Stimulated activated CD8-positive, alpha-beta memory T cell treated with anti-CD3 and anti-CD28 coated beads, Interleukin-15, amount 100 ng/mL, for 1 hour (primary cell): ENCODE measurements at regions not wholly inside any gene's neighbourhood (a gene's known extent, or its start where the extent isn't known, plus 50 kb on each side); places are given as distances from the start of the nearest gene placed in this dataset.

ENCODE experiments used
- DNase-seq: peaks from one replicate; pipeline ENCODE4 v3.0.0-alpha.2; 2020; ENCODE audit warnings: low read depth

GRCh38 chr10:128281861-128282260, 155.6 kb upstream of the MKI67 start:
- DNase-seq, result no peak

GRCh38 chr10:128286141-128286761, 160.0 kb upstream of the MKI67 start:
- DNase-seq, result no peak

- DNase-seq, result no peak
Observed at GRCh38 chr10:128286762-128287500, 160.7 kb upstream of the MKI67 start.

- DNase-seq, result no peak
Observed at GRCh38 chr10:128287921-128288320, 161.7 kb upstream of the MKI67 start.

- no peak for DNase-seq
Observed at GRCh38 chr10:128289621-128290020, 163.4 kb upstream of the MKI67 start.

GRCh38 chr10:128295003-128295402, 168.8 kb upstream of the MKI67 start:
- DNase-seq, result no peak

GRCh38 chr10:128296253-128297007, 170.2 kb upstream of the MKI67 start:
- no peak for DNase-seq

- DNase-seq, result no peak
Observed at GRCh38 chr10:128297709-128298378, 171.6 kb upstream of the MKI67 start.

GRCh38 chr10:128298587-128298986, 172.4 kb upstream of the MKI67 start:
- no peak for DNase-seq

- no peak for DNase-seq
Observed at GRCh38 chr10:128300290-128300824, 174.1 kb upstream of the MKI67 start.

GRCh38 chr10:128301051-128301450, 174.8 kb upstream of the MKI67 start:
- DNase-seq, result no peak

- DNase-seq, result no peak
Observed at GRCh38 chr10:128302808-128303207, 176.6 kb upstream of the MKI67 start.

GRCh38 chr10:128304271-128304670, 178.0 kb upstream of the MKI67 start:
- DNase-seq, result no peak

GRCh38 chr10:128305601-128306345, 179.6 kb upstream of the MKI67 start:
- DNase-seq, result no peak

GRCh38 chr10:128306535-128306934, 180.3 kb upstream of the MKI67 start:
- no peak for DNase-seq

GRCh38 chr10:128306966-128307365, 180.7 kb upstream of the MKI67 start:
- DNase-seq, result no peak

GRCh38 chr10:128307820-128308219, 181.6 kb upstream of the MKI67 start:
- DNase-seq, result no peak

- no peak for DNase-seq
Observed at GRCh38 chr10:128310971-128311658, 184.9 kb upstream of the MKI67 start.

- DNase-seq, result no peak
Observed at GRCh38 chr10:128312250-128312649, 186.0 kb upstream of the MKI67 start.

- DNase-seq, result no peak
Observed at GRCh38 chr10:128314686-128315085, 188.5 kb upstream of the MKI67 start.
